ENCODE measurements at regions not wholly inside any gene's neighbourhood (a gene's known extent, or its start where the extent isn't known, plus 50 kb on each side); places are given as distances from the start of the nearest gene placed in this dataset.
"Not testable (repeated sequence)": the region's sequence is repeated elsewhere in the genome, so short reads cannot be mapped to it uniquely, and the experiment has no call there.

DNA sequence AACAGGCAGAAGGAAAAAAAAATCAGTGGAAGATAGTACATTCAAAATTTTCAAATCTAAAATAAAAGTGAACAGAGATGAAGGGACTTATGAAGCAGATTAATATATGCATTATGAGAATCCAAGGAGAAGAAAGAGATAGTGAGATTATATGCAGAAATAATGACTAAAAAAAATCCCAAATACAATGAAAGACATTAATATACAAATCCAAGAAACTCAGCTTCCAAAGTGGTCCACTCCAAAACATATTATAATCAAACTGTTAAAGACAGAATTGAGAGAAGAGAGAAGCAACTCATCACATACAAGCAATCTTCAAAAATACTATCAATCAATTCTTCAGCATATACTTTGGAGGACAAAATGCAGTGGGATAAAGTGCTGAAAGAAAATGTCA, 73.5 kb upstream of the CARMIL1 start:
- TF ChIP-seq, protein P1, sequence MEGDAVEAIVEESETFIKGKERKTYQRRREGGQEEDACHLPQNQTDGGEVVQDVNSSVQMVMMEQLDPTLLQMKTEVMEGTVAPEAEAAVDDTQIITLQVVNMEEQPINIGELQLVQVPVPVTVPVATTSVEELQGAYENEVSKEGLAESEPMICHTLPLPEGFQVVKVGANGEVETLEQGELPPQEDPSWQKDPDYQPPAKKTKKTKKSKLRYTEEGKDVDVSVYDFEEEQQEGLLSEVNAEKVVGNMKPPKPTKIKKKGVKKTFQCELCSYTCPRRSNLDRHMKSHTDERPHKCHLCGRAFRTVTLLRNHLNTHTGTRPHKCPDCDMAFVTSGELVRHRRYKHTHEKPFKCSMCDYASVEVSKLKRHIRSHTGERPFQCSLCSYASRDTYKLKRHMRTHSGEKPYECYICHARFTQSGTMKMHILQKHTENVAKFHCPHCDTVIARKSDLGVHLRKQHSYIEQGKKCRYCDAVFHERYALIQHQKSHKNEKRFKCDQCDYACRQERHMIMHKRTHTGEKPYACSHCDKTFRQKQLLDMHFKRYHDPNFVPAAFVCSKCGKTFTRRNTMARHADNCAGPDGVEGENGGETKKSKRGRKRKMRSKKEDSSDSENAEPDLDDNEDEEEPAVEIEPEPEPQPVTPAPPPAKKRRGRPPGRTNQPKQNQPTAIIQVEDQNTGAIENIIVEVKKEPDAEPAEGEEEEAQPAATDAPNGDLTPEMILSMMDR (conservative IDR thresholded peaks at IDR 0.05) = no peak
- TF ChIP-seq EZH2 (IDR thresholded peaks at IDR 0.05; ENCODE audit: low read depth) = no peak
- Histone ChIP-seq H3K27ac (no peak overlapping the region), H3K4me1 (replicated peaks; ENCODE audit: insufficient read depth) (no peaks in the 10 kb centered on the region), H3K27me3 (ENCODE audit: insufficient read depth, low read depth) (no peaks in the 10 kb centered on the region), H3K36me3 (ENCODE audit: low read depth) (no peaks in the 10 kb centered on the region), H4K20me1 (ENCODE audit: insufficient read depth) (no peaks in the 10 kb centered on the region), H3K4me3 (no peak overlapping the region), H2AFZ (no peak overlapping the region), H3K79me2 (ENCODE audit: low read depth) (no peaks in the 10 kb centered on the region), H3K4me2 (no peak overlapping the region), H3F3A (ENCODE audit: insufficient read depth, low read depth) (no peaks in the 10 kb centered on the region), H3K9me2 (ENCODE audit: insufficient read depth) (no peaks in the 10 kb centered on the region), H3K9me3 (ENCODE audit: insufficient read depth, low read depth) (peaks cover 20% of the 10 kb centered on the region; the same call in 1 of the 2 replicates)
- intact Hi-C loops (cut with micrococcal nuclease; ENCODE audit: unreplicated experiment) = no loop called here
- no TSS peak for BruUV-seq (replicated peaks)
- DNase-seq = no peak
- POLR2A ChIA-PET (ENCODE audit: unreplicated experiment) = no interaction called here
- CTCF ChIA-PET = no interaction called here

- H3K36me3 ChIP-seq (ENCODE audit: low read depth); H3K27me3 ChIP-seq (ENCODE audit: insufficient read depth, low read depth); H3K9me2 ChIP-seq (ENCODE audit: insufficient read depth); H3K27ac ChIP-seq; H3K4me1 ChIP-seq (replicated peaks; ENCODE audit: insufficient read depth); CTCF ChIA-PET; H3K79me2 ChIP-seq (ENCODE audit: low read depth); BruUV-seq (replicated peaks); H3K4me3 ChIP-seq; DNase-seq; H3F3A ChIP-seq (ENCODE audit: insufficient read depth, low read depth); H4K20me1 ChIP-seq (ENCODE audit: insufficient read depth); H3K4me2 ChIP-seq; POLR2A ChIA-PET (ENCODE audit: unreplicated experiment); intact Hi-C loops (cut with micrococcal nuclease; ENCODE audit: unreplicated experiment); H2AFZ ChIP-seq: not testable (repeated sequence)
- H3K9me3 ChIP-seq (ENCODE audit: insufficient read depth, low read depth) = peaks cover 22% of the 10 kb centered on the region; the same call in 1 of the 2 replicates
Measured at GRCh38 chr6:25207453-25208155, 71.6 kb upstream of the CARMIL1 start.

GRCh38 chr6:25215881-25216280, 63.3 kb upstream of the CARMIL1 start:
- Histone ChIP-seq H3K36me3 (ENCODE audit: low read depth) (no peaks in the 10 kb centered on the region), H3K27me3 (ENCODE audit: insufficient read depth, low read depth) (no peaks in the 10 kb centered on the region), H2AFZ (no peak overlapping the region), H3K9me2 (ENCODE audit: insufficient read depth) (no peaks in the 10 kb centered on the region), H3K27ac (no peak overlapping the region), H4K20me1 (ENCODE audit: insufficient read depth) (no peaks in the 10 kb centered on the region), H3K79me2 (ENCODE audit: low read depth) (no peaks in the 10 kb centered on the region), H3K4me3 (no peak overlapping the region), H3K4me2 (no peak overlapping the region), H3F3A (ENCODE audit: insufficient read depth, low read depth) (no peaks in the 10 kb centered on the region), H3K4me1 (replicated peaks; ENCODE audit: insufficient read depth) (no peaks in the 10 kb centered on the region), H3K9me3 (ENCODE audit: insufficient read depth, low read depth) (0 out of 2 replicates have a peak, but pooled peaks cover 3% of the 10 kb centered on the region)
- no TSS peak for BruUV-seq (replicated peaks)
- no peak for DNase-seq
- TF ChIP-seq, protein P1 (conservative IDR thresholded peaks at IDR 0.05) = no peak
- TF ChIP-seq EZH2 (IDR thresholded peaks at IDR 0.05; ENCODE audit: low read depth) = no peak
- intact Hi-C loops (cut with micrococcal nuclease; ENCODE audit: unreplicated experiment) = loop anchor here (10.0 kb wide), 1 partner anchor 61 kb away; no protein-coding TSS in a partner anchor
- ChIA-PET POLR2A (ENCODE audit: unreplicated experiment) (no interaction called here), CTCF (no interaction called here)

GRCh38 chr6:25217302-25217701, 61.9 kb upstream of the CARMIL1 start:
- BruUV-seq (replicated peaks) = no TSS peak
- Histone ChIP-seq H3K9me2 (ENCODE audit: insufficient read depth) (no peaks in the 10 kb centered on the region), H3K4me1 (replicated peaks; ENCODE audit: insufficient read depth) (no peaks in the 10 kb centered on the region), H3K36me3 (ENCODE audit: low read depth) (no peaks in the 10 kb centered on the region), H3K27ac (no peak overlapping the region), H3K27me3 (ENCODE audit: insufficient read depth, low read depth) (no peaks in the 10 kb centered on the region), H3F3A (ENCODE audit: insufficient read depth, low read depth) (no peaks in the 10 kb centered on the region), H2AFZ (no peak overlapping the region), H4K20me1 (ENCODE audit: insufficient read depth) (no peaks in the 10 kb centered on the region), H3K9me3 (ENCODE audit: insufficient read depth, low read depth) (no peaks in the 10 kb centered on the region), H3K4me3 (no peak overlapping the region), H3K79me2 (ENCODE audit: low read depth) (no peaks in the 10 kb centered on the region), H3K4me2 (no peak overlapping the region)
- DNase-seq = no peak
- ChIA-PET CTCF (no interaction called here), POLR2A (ENCODE audit: unreplicated experiment) (no interaction called here)
- intact Hi-C loops (cut with micrococcal nuclease; ENCODE audit: unreplicated experiment) = loop anchor here (10.0 kb wide), 1 partner anchor 63 kb away; no protein-coding TSS in a partner anchor
- TF ChIP-seq EZH2 (IDR thresholded peaks at IDR 0.05; ENCODE audit: low read depth) = no peak
- TF ChIP-seq, protein P1 (conservative IDR thresholded peaks at IDR 0.05) = no peak

All from PC-9 (cell line).